Breast epithelium (tissue), 4 donors: ENCODE measurements at regions not wholly inside any gene's neighbourhood (a gene's known extent, or its start where the extent isn't known, plus 50 kb on each side); places are given as distances from the start of the nearest gene placed in this dataset.

Experiments
- DNase-seq, 2 donors: peaks; one replicate each; pipeline ENCODE4 v3.0.0-alpha.2; 2019; ENCODE audit warnings: low spot score in 2 of 2
- H3K27ac ChIP-seq, 2 donors: fragments of 200-600 bp; sonication (generic) in 1 of 2; one replicate each; pipeline ENCODE4 v1.5.1; 2016 to 2019; ENCODE audit warnings: mild to moderate bottlenecking in 1 of 2
- H3K27me3 ChIP-seq, 2 donors: fragments of 200-600 bp; sonication (generic) in 1 of 2; one replicate each; pipeline versions ENCODE4 v1.5.1 to v1.6.0; 2017 to 2019; ENCODE audit warnings: control low read depth in 1 of 2, mild to moderate bottlenecking in 1 of 2
- H3K36me3 ChIP-seq: fragments of 200-600 bp; one replicate; pipeline ENCODE4 v1.5.1; 2019
- H3K4me1 ChIP-seq, 2 donors: fragments of 200-600 bp; sonication (generic); one replicate each; pipeline ENCODE4 v1.5.1; 2016 to 2019; ENCODE audit warnings: control low read depth in 1 of 2
- H3K4me3 ChIP-seq, 3 donors: fragments of 200-600 bp; sonication (generic); 1 replicate in 2 of 3; 2 replicates in 1 of 3; pipeline ENCODE4 v1.5.1; 2016 to 2019; ENCODE audit warnings: mild to moderate bottlenecking in 3 of 3, moderate library complexity in 2 of 3
- H3K9me3 ChIP-seq, 2 donors: fragments of 200-600 bp; sonication (generic) in 1 of 2; one replicate each; pipeline ENCODE4 v1.5.1; 2016 to 2019; ENCODE audit warnings: control low read depth in 1 of 2
- POLR2A ChIP-seq: fragments of 450-650 bp; IDR thresholded peaks from one replicate; pipeline ENCODE4 v1.6.1; 2016; ENCODE audit warnings: antibody characterized with exemption, mild to moderate bottlenecking, moderate library complexity
- POLR2AphosphoS5 ChIP-seq, 3 donors: sonication (generic); formaldehyde crosslinking; IDR thresholded peaks; one replicate each; pipeline ENCODE4 v1.6.1; 2017; ENCODE audit warnings: antibody characterized with exemption in 3 of 3
- intact Hi-C: fragments of 100-400 bp; cut with DNase I; formaldehyde crosslinking; loops from one replicate; pipeline ENCODE4 v1.15.1; 2023; ENCODE audit warnings: low total_unique reads
- TF ChIP-seq, protein P1 (sequence below), 3 donors: fragments of 450-650 bp; IDR thresholded peaks; one replicate each; pipeline ENCODE4 v1.5.1; 2016 to 2017; ENCODE audit warnings: antibody characterized with exemption in 3 of 3, mild to moderate bottlenecking in 3 of 3, moderate library complexity in 3 of 3

DNA sequence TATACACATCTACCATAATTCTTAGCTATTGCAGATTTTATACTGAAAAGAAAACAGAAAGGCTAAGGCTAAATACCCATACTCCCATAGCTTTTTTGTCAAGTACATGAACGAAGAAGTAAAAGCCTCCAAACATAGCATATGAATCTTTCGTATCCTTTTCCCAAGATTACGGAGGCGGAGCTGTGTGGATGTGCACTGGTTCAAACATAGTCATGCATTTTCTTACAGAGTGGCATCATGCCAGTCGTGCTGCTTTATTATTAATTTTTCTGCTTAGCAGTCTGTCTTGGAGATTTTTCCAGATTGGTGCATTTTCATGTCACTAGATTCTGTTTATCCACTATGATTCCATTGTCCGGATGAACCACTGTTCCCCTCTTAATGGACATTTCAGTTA is 118.7 kb upstream of the RUNX3 start:
- H3K27me3 ChIP-seq: no peaks in the 10 kb centered on the region
- no peaks in the 10 kb centered on the region for H3K4me1 ChIP-seq
- H3K9me3 ChIP-seq: no peaks in the 10 kb centered on the region
- no peak overlapping the region for H3K4me3 ChIP-seq
- TF ChIP-seq POLR2A: no peak
- TF ChIP-seq, protein P1, sequence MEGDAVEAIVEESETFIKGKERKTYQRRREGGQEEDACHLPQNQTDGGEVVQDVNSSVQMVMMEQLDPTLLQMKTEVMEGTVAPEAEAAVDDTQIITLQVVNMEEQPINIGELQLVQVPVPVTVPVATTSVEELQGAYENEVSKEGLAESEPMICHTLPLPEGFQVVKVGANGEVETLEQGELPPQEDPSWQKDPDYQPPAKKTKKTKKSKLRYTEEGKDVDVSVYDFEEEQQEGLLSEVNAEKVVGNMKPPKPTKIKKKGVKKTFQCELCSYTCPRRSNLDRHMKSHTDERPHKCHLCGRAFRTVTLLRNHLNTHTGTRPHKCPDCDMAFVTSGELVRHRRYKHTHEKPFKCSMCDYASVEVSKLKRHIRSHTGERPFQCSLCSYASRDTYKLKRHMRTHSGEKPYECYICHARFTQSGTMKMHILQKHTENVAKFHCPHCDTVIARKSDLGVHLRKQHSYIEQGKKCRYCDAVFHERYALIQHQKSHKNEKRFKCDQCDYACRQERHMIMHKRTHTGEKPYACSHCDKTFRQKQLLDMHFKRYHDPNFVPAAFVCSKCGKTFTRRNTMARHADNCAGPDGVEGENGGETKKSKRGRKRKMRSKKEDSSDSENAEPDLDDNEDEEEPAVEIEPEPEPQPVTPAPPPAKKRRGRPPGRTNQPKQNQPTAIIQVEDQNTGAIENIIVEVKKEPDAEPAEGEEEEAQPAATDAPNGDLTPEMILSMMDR (IDR thresholded peaks at IDR 0.05): no peak
- TF ChIP-seq POLR2AphosphoS5 (IDR thresholded peaks at IDR 0.05): no peak
- DNase-seq: no peak
- no peaks in the 10 kb centered on the region for H3K36me3 ChIP-seq
- intact Hi-C loops: no loop called here
- no peak overlapping the region for H3K27ac ChIP-seq

DNA sequence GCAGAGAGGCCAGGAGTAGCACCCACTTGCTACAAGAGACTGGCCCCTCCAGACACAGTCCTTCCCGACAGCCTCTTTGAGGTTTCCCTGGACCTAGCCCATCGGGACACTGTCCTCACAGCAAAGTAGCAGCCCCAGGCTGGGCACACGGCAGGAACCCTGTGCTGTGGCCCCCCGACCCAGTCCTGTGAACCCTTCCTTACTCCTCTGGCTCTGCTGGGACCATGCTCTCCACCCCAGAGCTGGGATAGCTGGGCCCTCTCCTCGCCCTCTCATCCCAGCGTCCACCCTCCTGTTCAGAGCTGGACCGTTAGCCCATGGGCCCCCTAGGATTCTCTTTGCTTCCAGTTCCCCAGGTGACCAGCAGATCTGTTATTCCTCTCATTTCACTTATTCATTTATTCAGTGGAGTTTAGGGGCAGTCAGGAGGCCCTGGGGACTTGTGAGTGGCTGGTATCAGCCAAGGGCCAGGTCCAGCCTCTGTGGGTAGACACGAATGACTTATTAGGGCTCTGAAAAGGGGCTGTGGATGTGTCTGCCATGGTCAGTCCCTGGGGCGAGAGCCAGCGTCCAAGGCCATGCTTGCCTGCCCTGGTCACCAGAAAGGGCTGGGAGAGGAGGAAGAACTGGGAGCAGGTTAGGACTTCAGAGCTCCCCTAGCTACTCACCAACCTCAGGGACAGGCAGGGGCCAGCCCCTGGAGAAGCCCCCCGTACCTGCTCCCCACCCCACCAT is 117.6 kb upstream of the RUNX3 start:
- H3K27ac ChIP-seq: no peak overlapping the region
- H3K36me3 ChIP-seq: no peaks in the 10 kb centered on the region
- H3K9me3 ChIP-seq: no peaks in the 10 kb centered on the region
- no peak overlapping the region for H3K4me3 ChIP-seq
- intact Hi-C loops: no loop called here
- H3K27me3 ChIP-seq: no peaks in the 10 kb centered on the region
- no peaks in the 10 kb centered on the region for H3K4me1 ChIP-seq
- no peak for DNase-seq
- TF ChIP-seq POLR2AphosphoS5 (IDR thresholded peaks at IDR 0.05) (no peak), POLR2A (no peak)
- TF ChIP-seq, protein P1 (IDR thresholded peaks at IDR 0.05): no peak

DNA sequence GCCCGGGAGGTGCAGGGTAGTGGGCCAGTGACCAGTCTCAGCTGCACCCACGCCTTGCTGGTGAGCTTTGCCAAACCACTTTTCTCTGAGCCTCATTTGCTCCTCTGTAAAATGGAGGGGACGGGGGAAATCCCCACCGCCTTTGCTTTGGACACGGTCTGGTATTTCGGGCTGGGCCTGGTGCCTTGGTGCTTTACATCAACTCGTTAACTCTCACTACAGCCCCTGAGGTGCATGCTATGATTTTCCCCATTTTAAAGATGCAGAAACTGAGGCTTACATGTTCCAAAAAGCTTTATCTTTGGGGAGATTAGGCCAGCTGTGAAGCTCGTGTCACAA is 116.1 kb upstream of the RUNX3 start:
- no peak for DNase-seq
- H3K4me1 ChIP-seq: no peaks in the 10 kb centered on the region
- H3K36me3 ChIP-seq: no peaks in the 10 kb centered on the region
- no peak overlapping the region for H3K27ac ChIP-seq
- no peaks in the 10 kb centered on the region for H3K27me3 ChIP-seq
- no peaks in the 10 kb centered on the region for H3K9me3 ChIP-seq
- H3K4me3 ChIP-seq: no peak overlapping the region
- TF ChIP-seq POLR2A: no peak
- TF ChIP-seq, protein P1 (IDR thresholded peaks at IDR 0.05): no peak
- TF ChIP-seq POLR2AphosphoS5 (IDR thresholded peaks at IDR 0.05): no peak
- intact Hi-C loops: no loop called here

DNA sequence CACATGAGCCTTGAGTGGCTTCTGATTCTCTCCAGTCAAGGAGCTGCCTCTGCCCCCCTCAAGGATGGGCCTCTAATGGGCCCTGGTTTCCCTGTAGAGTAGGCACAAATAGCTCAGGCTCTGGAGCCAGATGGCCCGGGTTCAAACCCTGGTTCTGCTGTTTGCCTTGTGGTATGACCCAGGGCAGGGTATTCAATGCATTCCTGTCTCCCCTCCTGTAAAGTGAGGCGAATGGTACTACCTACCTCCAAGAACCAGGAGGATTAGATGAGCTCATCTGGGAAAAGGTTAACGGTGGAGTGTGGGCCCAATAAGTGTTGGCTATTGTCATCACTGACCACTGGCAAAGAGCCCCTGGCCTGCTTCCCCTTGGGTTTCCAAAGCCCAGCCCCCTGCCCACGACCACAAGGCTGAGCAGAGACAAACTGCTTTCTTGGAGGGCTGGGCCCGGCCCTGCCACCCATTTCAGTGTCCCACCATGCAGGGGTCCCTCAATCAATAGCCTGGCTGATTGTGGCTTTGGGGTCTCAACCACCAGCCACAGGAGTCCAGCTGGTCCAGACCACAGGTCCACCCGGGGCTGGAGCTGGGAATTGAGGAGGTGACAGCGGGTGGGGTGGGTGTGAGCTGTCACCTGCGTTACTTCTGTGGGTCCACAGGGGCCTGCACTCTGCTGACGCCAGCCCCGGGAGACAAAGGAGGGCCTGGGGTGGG is 115.6 kb upstream of the RUNX3 start:
- DNase-seq: no peak
- intact Hi-C loops: no loop called here
- Histone ChIP-seq H3K36me3 (no peaks in the 10 kb centered on the region), H3K27me3 (no peaks in the 10 kb centered on the region), H3K4me1 (no peaks in the 10 kb centered on the region), H3K27ac (no peak overlapping the region), H3K9me3 (no peaks in the 10 kb centered on the region), H3K4me3 (no peak overlapping the region)
- TF ChIP-seq POLR2A (no peak), POLR2AphosphoS5 (IDR thresholded peaks at IDR 0.05) (no peak)
- TF ChIP-seq, protein P1 (IDR thresholded peaks at IDR 0.05): no peak

DNA sequence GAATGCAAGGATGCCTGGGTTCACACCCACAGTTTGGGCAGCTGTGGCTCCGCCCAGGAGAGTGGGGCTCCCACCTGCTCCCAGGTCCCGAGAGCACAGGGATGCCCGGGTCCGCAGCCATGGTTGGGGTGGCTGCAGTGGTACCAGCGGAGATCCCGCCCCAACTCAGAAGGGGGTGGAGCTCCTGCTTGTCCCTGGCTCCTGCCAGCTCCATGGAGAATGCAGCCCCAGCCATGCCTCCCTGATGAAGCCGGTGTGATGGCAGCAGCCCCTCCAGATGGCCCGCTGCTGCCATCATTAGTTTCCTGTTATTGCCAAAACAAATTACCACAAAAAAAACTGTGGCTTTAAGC is 113.1 kb upstream of the RUNX3 start:
- no peaks in the 10 kb centered on the region for H3K36me3 ChIP-seq
- H3K4me1 ChIP-seq: no peaks in the 10 kb centered on the region
- no peak overlapping the region for H3K27ac ChIP-seq
- no peak overlapping the region for H3K4me3 ChIP-seq
- TF ChIP-seq POLR2AphosphoS5 (IDR thresholded peaks at IDR 0.05) (no peak), POLR2A (no peak)
- TF ChIP-seq, protein P1 (IDR thresholded peaks at IDR 0.05): no peak
- H3K27me3 ChIP-seq: no peaks in the 10 kb centered on the region
- intact Hi-C loops: no loop called here
- H3K9me3 ChIP-seq: no peaks in the 10 kb centered on the region
- no peak for DNase-seq
